ENCODE measurements at regions not wholly inside any gene's neighbourhood (a gene's known extent, or its start where the extent isn't known, plus 50 kb on each side); places are given as distances from the start of the nearest gene placed in this dataset.

DNA sequence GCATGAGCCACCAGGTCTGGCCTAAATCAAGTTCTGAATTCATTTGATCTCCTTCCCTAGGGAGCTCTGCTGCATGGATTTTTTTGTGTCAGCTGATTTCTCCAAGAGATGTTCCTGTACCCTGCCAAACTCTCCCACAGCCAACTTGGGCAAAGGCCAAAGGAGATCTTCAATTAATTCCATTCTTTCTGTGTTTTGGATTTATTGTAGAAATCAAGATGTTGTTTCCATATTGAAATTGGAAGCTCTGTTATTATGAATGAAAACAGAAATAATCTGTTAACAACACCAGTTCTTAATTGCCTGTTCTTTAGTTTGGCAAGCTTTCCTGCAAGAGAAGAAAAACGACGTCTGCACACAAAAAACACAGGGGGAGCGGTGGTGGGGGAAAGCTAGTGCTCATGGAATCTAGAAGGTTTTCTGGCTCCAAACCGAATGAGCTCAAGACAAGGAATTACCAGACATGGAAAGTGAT, 86.5 kb upstream of the ABCC4 start:
- TF ChIP-seq, protein P1, sequence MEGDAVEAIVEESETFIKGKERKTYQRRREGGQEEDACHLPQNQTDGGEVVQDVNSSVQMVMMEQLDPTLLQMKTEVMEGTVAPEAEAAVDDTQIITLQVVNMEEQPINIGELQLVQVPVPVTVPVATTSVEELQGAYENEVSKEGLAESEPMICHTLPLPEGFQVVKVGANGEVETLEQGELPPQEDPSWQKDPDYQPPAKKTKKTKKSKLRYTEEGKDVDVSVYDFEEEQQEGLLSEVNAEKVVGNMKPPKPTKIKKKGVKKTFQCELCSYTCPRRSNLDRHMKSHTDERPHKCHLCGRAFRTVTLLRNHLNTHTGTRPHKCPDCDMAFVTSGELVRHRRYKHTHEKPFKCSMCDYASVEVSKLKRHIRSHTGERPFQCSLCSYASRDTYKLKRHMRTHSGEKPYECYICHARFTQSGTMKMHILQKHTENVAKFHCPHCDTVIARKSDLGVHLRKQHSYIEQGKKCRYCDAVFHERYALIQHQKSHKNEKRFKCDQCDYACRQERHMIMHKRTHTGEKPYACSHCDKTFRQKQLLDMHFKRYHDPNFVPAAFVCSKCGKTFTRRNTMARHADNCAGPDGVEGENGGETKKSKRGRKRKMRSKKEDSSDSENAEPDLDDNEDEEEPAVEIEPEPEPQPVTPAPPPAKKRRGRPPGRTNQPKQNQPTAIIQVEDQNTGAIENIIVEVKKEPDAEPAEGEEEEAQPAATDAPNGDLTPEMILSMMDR (IDR thresholded peaks at IDR 0.05; ENCODE audit: low read depth, low read length), result no peak
- DNase-seq (ENCODE audit: low read depth in 2 of 2), result peak in 1 of 2 donors; percentile 79
- H3K4me3 ChIP-seq (replicated peaks in 1 of 2; ENCODE audit: low read depth in 2 of 2, low read length in 2 of 2), result no peak overlapping the region

DNA sequence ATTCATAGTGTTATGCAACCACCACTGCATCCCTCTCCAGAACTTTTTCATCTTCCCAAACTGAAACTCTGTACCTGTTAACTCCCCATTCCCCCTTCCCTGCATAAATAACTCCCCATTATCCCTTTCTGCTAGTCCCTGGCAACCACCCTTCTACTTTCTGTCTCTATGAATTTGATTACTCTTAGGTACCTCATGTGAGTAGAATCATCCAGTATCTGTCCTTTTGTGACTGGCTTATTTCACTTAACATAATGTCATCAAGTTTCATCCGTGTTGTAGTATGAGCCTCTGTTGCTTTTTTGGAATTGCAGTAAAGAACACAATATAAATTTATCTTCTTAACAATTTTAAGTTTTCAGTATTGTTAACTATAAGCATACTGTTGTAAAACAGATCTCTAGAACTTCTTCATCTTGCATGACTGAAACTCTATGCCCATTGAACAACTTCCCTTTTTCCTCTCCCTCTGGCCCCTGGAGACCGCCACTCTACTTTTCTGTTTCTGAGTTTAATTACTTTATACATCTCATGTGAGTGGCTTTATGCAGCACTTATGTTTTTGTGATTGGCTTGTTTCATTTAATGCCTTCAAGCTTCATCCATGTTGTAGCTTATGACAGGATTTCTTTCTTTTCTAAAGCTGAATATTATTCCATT, 87.3 kb upstream of the ABCC4 start:
- TF ChIP-seq, protein P1 (IDR thresholded peaks at IDR 0.05; ENCODE audit: low read depth, low read length), result no peak
- no peak overlapping the region for H3K4me3 ChIP-seq (replicated peaks in 1 of 2; ENCODE audit: low read depth in 2 of 2, low read length in 2 of 2)
- no peak for DNase-seq (ENCODE audit: low read depth in 2 of 2)

DNA sequence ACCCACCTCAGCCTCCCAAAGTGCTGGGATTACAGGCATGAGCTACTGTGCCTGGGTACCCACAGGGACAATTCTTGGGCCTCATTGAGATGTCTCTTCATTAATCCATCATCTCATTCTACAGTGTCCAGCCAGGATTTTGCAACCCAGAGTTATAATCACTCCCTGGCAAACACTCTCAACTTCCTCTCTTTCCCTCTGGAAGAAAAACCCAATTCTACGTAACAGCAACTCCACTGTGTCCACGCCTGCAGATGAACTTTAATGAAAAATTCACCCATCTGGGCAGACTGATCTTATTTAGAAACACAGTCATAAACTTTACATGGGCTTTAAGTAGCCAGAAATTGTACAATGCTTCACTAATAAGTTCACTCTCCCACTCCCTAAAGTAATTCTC, 90.1 kb upstream of the ABCC4 start:
- DNase-seq (ENCODE audit: low read depth in 2 of 2), result peak in 1 of 2 donors; percentile 43
- TF ChIP-seq, protein P1 (IDR thresholded peaks at IDR 0.05; ENCODE audit: low read depth, low read length), result no peak
- H3K4me3 ChIP-seq (replicated peaks in 1 of 2; ENCODE audit: low read depth in 2 of 2, low read length in 2 of 2), result no peak overlapping the region

DNA sequence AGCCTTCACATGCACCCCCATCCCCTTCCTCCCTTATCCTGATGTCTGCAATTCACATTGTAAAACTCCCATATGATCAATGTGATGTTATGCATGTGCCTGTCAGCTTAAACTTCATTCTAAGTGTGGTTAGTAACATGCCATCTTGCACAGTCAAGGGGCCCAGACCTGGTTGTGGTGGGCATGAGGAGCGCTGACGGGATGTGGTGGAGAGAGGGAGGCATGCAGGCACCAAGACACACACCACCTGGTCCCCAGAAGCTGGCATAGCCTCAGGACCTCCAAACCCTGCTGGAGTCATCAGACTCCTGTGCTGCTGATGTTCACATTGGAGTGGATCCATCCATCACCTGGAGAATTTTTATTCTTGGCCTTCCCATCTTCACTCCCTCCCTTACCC, 90.5 kb upstream of the ABCC4 start:
- no peak for DNase-seq (ENCODE audit: low read depth in 2 of 2)
- no peak overlapping the region for H3K4me3 ChIP-seq (replicated peaks in 1 of 2; ENCODE audit: low read depth in 2 of 2, low read length in 2 of 2)
- TF ChIP-seq, protein P1 (IDR thresholded peaks at IDR 0.05; ENCODE audit: low read depth, low read length), result no peak

DNA sequence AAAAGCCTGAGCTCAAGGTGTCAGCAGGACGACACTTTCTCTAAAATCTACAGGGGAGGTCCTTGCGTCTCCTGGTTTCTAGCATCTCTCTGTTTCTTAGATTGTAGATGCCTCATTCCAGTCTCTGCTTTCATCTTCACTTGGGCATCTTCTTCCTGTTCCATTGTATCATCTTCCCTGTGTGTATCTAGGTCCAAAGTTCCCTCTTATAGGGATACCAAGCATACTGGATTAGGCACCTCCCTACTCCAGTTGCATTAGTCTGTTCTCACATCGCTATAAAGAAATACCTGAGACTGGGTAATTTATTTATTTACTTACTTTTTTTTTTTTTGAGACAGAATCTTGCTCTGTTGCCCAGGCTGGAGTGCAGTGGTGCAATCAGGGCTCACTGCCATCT, 91.3 kb upstream of the ABCC4 start:
- no peak overlapping the region for H3K4me3 ChIP-seq (replicated peaks in 1 of 2; ENCODE audit: low read depth in 2 of 2, low read length in 2 of 2)
- no peak for DNase-seq (ENCODE audit: low read depth in 2 of 2)
- TF ChIP-seq, protein P1 (IDR thresholded peaks at IDR 0.05; ENCODE audit: low read depth, low read length), result no peak

DNA sequence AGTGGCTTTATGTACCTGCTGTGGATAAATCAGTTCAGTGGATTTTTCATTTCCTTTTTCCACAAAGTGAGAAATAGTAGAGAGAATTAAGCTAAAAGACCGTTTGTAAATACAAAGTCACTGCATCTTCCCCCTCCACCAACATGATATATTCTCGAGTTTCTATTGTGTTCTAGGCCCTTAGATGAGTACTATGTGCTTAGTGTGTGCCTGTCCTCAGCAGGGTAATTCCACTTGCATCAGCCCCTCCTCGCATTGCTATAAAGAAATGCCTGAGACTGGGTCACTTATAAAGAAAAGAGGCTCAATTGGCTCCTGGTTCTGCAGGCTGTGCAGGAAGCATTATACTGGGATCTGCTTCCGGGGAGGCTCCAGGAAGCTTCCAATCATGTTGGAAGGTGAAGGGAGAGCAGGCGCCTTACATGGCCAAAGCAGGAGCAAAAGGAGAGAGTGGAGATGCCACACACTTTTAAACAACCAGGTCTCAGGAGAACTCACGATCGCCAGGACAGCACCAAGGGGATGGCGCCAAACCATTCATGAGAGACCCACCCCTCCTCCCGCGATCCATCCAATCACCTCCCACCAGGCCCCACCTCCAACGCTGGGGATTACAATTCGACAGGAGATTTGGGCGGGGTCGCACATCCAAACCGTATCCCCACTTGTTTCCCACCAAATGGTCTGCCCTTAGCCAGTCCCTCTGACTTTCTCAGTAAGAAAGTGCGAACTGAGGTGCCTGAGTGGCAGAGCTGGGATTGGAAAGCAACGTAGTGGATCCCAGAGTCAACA, 102.3 kb upstream of the ABCC4 start:
- H3K4me3 ChIP-seq (replicated peaks in 1 of 2; ENCODE audit: low read depth in 2 of 2, low read length in 2 of 2), result peak overlapping the region; percentile 43 to 44
- DNase-seq (ENCODE audit: low read depth in 2 of 2), result no peak
- TF ChIP-seq, protein P1 (IDR thresholded peaks at IDR 0.05; ENCODE audit: low read depth, low read length), result no peak
